ENCODE measurements at regions not wholly inside any gene's neighbourhood (a gene's known extent, or its start where the extent isn't known, plus 50 kb on each side); places are given as distances from the start of the nearest gene placed in this dataset.

DNA sequence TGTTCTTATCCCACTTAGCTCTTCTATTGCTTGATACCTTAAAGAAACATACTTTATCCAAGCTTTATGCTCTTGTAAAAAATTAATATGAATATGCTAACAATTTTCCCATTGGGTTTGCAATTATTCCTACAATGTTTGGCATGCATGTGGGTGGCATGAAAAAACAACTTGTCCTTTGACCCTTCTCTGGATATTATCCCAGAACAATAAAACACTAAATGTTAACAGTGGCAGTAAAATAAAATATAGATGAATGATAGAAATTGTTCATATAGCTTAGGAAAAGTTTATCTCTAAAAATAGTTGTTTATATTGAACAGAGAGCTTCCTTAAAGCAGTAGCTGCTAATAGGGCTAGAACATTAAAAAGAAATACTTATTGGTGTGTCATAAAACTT lies 860.5 kb upstream of the LRRC4C start:
- peaks cover 10% of the 10 kb centered on the region for H3K4me1 ChIP-seq (ENCODE audit: insufficient read depth, low read length)
- no peak overlapping the region for H3K9ac ChIP-seq (ENCODE audit: low read length)
- H3K27me3 ChIP-seq (ENCODE audit: insufficient read depth, low read length) = no peaks in the 10 kb centered on the region
- no peaks in the 10 kb centered on the region for H3K36me3 Mint-ChIP-seq (ENCODE audit: low read depth, unreplicated experiment)
- H3K27ac Mint-ChIP-seq (ENCODE audit: unreplicated experiment) = no peak overlapping the region
- H4K20me1 ChIP-seq (ENCODE audit: insufficient read depth, low read length) = no peaks in the 10 kb centered on the region
- H3K36me3 ChIP-seq (ENCODE audit: insufficient read depth, low read length) = no peaks in the 10 kb centered on the region
- no peaks in the 10 kb centered on the region for H3K79me2 ChIP-seq (ENCODE audit: insufficient read depth, low read length)
- peak overlapping the region; percentile 31 for H3K4me2 ChIP-seq (ENCODE audit: low read length)
- no peak overlapping the region for H3K27ac ChIP-seq (ENCODE audit: low read depth, low read length)
- peaks cover 8% of the 10 kb centered on the region for H3K4me1 Mint-ChIP-seq (ENCODE audit: low read depth, unreplicated experiment)
- H3K27me3 Mint-ChIP-seq (ENCODE audit: low read depth, unreplicated experiment) = no peaks in the 10 kb centered on the region
- TF ChIP-seq, protein P1, sequence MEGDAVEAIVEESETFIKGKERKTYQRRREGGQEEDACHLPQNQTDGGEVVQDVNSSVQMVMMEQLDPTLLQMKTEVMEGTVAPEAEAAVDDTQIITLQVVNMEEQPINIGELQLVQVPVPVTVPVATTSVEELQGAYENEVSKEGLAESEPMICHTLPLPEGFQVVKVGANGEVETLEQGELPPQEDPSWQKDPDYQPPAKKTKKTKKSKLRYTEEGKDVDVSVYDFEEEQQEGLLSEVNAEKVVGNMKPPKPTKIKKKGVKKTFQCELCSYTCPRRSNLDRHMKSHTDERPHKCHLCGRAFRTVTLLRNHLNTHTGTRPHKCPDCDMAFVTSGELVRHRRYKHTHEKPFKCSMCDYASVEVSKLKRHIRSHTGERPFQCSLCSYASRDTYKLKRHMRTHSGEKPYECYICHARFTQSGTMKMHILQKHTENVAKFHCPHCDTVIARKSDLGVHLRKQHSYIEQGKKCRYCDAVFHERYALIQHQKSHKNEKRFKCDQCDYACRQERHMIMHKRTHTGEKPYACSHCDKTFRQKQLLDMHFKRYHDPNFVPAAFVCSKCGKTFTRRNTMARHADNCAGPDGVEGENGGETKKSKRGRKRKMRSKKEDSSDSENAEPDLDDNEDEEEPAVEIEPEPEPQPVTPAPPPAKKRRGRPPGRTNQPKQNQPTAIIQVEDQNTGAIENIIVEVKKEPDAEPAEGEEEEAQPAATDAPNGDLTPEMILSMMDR (IDR thresholded peaks at IDR 0.05; ENCODE audit: insufficient read depth, low read depth, low read length) = no peak
- no peak for TF ChIP-seq EZH2 (IDR thresholded peaks at IDR 0.05; ENCODE audit: insufficient read depth, low read length)
- H2AFZ ChIP-seq (ENCODE audit: low read depth, low read length) = no peak overlapping the region
- no peak overlapping the region for H3K4me3 ChIP-seq (ENCODE audit: insufficient read depth, low read depth, low read length)
- H3K4me3 Mint-ChIP-seq (ENCODE audit: unreplicated experiment) = no peak overlapping the region
- no peak for FAIRE-seq
- H3K9me3 Mint-ChIP-seq (ENCODE audit: unreplicated experiment) = no peaks in the 10 kb centered on the region
- peak; percentile 9 for DNase-seq (ENCODE audit: low read depth)
- no peaks in the 10 kb centered on the region for H3K9me3 ChIP-seq (ENCODE audit: insufficient read depth, low read depth, low read length)

DNA sequence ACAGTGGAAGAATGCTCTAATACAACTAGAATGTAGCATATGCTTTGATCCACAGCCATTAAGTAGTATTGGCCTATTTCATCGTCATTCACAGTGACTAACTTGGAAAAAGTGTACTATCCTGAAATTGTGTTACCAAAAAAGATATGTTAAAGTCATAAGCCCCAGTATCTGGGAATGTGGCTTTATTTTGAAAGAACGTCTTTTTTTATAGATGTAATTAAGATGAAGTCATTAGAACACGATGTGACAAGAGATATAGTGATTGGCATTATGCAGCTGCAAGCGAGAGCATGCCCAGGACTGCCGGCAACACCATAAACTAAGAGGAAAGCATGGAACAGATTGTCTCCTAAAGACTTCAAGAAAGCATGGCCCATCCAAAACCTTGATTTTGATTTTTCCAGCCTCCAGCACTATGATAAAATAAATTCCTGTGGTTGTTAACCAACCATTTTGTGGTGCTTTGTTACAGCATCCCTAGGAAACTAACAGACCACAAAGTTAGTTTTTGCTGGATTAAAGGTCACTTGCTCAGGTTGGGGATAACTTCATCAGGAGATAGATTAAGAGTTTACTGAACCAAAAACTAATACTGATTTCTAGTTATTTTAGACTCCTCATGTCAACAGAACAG lies 870.6 kb upstream of the LRRC4C start:
- Histone ChIP-seq H4K20me1 (ENCODE audit: insufficient read depth, low read length) (no peaks in the 10 kb centered on the region), H3K36me3 (ENCODE audit: insufficient read depth, low read length) (no peaks in the 10 kb centered on the region), H3K4me3 (ENCODE audit: insufficient read depth, low read depth, low read length) (no peak overlapping the region), H3K9ac (ENCODE audit: low read length) (no peak overlapping the region), H3K27me3 (ENCODE audit: insufficient read depth, low read length) (no peaks in the 10 kb centered on the region), H3K9me3 (ENCODE audit: insufficient read depth, low read depth, low read length) (no peaks in the 10 kb centered on the region), H3K79me2 (ENCODE audit: insufficient read depth, low read length) (no peaks in the 10 kb centered on the region), H3K4me2 (ENCODE audit: low read length) (no peak overlapping the region), H2AFZ (ENCODE audit: low read depth, low read length) (no peak overlapping the region), H3K27ac (ENCODE audit: low read depth, low read length) (no peak overlapping the region), H3K4me1 (ENCODE audit: insufficient read depth, low read length) (no peaks in the 10 kb centered on the region)
- Mint-ChIP-seq H3K36me3 (ENCODE audit: low read depth, unreplicated experiment) (no peaks in the 10 kb centered on the region), H3K9me3 (ENCODE audit: unreplicated experiment) (peaks cover 8% of the 10 kb centered on the region), H3K4me3 (ENCODE audit: unreplicated experiment) (no peak overlapping the region), H3K27me3 (ENCODE audit: low read depth, unreplicated experiment) (no peaks in the 10 kb centered on the region), H3K27ac (ENCODE audit: unreplicated experiment) (no peak overlapping the region), H3K4me1 (ENCODE audit: low read depth, unreplicated experiment) (peaks cover 3% of the 10 kb centered on the region)
- TF ChIP-seq EZH2 (IDR thresholded peaks at IDR 0.05; ENCODE audit: insufficient read depth, low read length) = no peak
- FAIRE-seq (no peak), DNase-seq (ENCODE audit: low read depth) (peak; percentile 78)

- Mint-ChIP-seq H3K36me3 (ENCODE audit: low read depth, unreplicated experiment) (no peaks in the 10 kb centered on the region), H3K4me3 (ENCODE audit: unreplicated experiment) (no peak overlapping the region), H3K4me1 (ENCODE audit: low read depth, unreplicated experiment) (no peaks in the 10 kb centered on the region), H3K27me3 (ENCODE audit: low read depth, unreplicated experiment) (no peaks in the 10 kb centered on the region), H3K9me3 (ENCODE audit: unreplicated experiment) (peaks cover 13% of the 10 kb centered on the region), H3K27ac (ENCODE audit: unreplicated experiment) (no peak overlapping the region)
- Histone ChIP-seq H3K9me3 (ENCODE audit: insufficient read depth, low read depth, low read length) (no peaks in the 10 kb centered on the region), H3K27me3 (ENCODE audit: insufficient read depth, low read length) (no peaks in the 10 kb centered on the region), H3K9ac (ENCODE audit: low read length) (no peak overlapping the region), H3K79me2 (ENCODE audit: insufficient read depth, low read length) (no peaks in the 10 kb centered on the region), H4K20me1 (ENCODE audit: insufficient read depth, low read length) (no peaks in the 10 kb centered on the region), H3K4me3 (ENCODE audit: insufficient read depth, low read depth, low read length) (no peak overlapping the region), H3K4me2 (ENCODE audit: low read length) (no peak overlapping the region), H3K4me1 (ENCODE audit: insufficient read depth, low read length) (no peaks in the 10 kb centered on the region), H3K36me3 (ENCODE audit: insufficient read depth, low read length) (no peaks in the 10 kb centered on the region), H2AFZ (ENCODE audit: low read depth, low read length) (no peak overlapping the region), H3K27ac (ENCODE audit: low read depth, low read length) (no peak overlapping the region)
- DNase-seq (ENCODE audit: low read depth) (no peak), FAIRE-seq (no peak)
- TF ChIP-seq EZH2 (IDR thresholded peaks at IDR 0.05; ENCODE audit: insufficient read depth, low read length) = no peak
- TF ChIP-seq, protein P1 (IDR thresholded peaks at IDR 0.05; ENCODE audit: insufficient read depth, low read depth, low read length) = no peak
Observed at GRCh38 chr11:42337786-42338455, 878.5 kb upstream of the LRRC4C start.
